ENCODE measurements at regions not wholly inside any gene's neighbourhood (a gene's known extent, or its start where the extent isn't known, plus 50 kb on each side); places are given as distances from the start of the nearest gene placed in this dataset.
"Not testable (repeated sequence)": the region's sequence is repeated elsewhere in the genome, so short reads cannot be mapped to it uniquely, and the experiment has no call there.

DNA sequence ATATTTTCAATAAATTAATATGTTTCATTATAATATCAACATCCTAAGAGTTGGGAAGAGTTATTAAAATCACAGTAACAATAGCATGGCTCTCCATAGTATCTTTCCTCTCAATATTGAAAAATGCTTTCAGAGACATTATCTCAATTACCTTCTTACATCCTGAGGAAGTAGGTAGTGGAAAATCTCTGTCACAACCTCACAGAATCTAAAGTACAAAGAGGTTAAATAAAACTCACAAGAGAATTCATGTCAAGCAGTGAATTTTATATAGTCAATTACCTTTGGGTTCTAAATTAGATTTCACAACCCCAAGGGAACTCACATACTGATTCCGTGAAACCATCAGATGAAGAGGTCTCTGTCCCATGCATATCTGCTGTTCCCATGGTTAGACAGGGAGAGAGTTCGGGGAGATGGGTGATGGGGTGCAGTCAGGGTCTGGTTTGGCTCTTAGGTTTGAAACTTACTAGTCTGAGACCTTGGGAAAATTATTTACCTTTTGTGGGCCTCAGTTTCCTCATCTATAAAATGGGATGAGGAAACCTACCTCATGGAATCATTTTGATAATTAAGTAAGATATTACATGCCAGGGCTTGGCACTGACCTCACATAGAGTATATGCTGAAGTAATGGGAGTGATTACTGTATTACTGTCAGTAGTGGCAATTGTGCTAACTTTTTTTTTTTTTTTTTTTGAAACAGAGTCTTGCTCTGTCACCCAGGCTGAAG, 74.0 kb upstream of the SNX9 start:
- Mint-ChIP-seq H3K27me3 (ENCODE audit: low read depth) (peaks cover 10% of the 10 kb centered on the region), H3K9me3 (peaks cover 63% of the 10 kb centered on the region), H3K4me3 (no peak overlapping the region), H3K36me3 (peaks cover 58% of the 10 kb centered on the region), H3K27ac (no peak overlapping the region), H3K4me1 (peaks cover 17% of the 10 kb centered on the region)
- CTCF ChIA-PET, result interaction anchor here (0.7 kb wide), 1 partner anchor 955 kb away, joined by 3 read pairs; no protein-coding TSS in a partner anchor
- TF ChIP-seq NR3C1 (CRISPR knock-in tag; conservative IDR thresholded peaks at IDR 0.05; ENCODE audit: low read depth) (no peak), ERG (CRISPR knock-in tag; IDR thresholded peaks at IDR 0.05) (no peak), ETV6 (CRISPR knock-in tag; IDR thresholded peaks at IDR 0.05) (no peak), NR2C2 (CRISPR knock-in tag; IDR thresholded peaks at IDR 0.05) (no peak), CREM (CRISPR knock-in tag; IDR thresholded peaks at IDR 0.05) (no peak), RORB (CRISPR knock-in tag; IDR thresholded peaks at IDR 0.05) (no peak), ZNF232 (CRISPR knock-in tag; IDR thresholded peaks at IDR 0.05) (no peak), ZNF416 (CRISPR knock-in tag; IDR thresholded peaks at IDR 0.05) (no peak), ZBTB21 (CRISPR knock-in tag; IDR thresholded peaks at IDR 0.05; ENCODE audit: borderline replicate concordance) (no peak), RELA (CRISPR knock-in tag; IDR thresholded peaks at IDR 0.05; ENCODE audit: borderline replicate concordance) (no peak), FOXP4 (CRISPR knock-in tag; IDR thresholded peaks at IDR 0.05) (no peak), TEAD4 (CRISPR knock-in tag; IDR thresholded peaks at IDR 0.05) (no peak), EMX1 (CRISPR knock-in tag; IDR thresholded peaks at IDR 0.05) (no peak), JAZF1 (CRISPR knock-in tag; IDR thresholded peaks at IDR 0.05) (no peak), NR1H2 (CRISPR knock-in tag; IDR thresholded peaks at IDR 0.05) (no peak)
- TF ChIP-seq, protein P1, sequence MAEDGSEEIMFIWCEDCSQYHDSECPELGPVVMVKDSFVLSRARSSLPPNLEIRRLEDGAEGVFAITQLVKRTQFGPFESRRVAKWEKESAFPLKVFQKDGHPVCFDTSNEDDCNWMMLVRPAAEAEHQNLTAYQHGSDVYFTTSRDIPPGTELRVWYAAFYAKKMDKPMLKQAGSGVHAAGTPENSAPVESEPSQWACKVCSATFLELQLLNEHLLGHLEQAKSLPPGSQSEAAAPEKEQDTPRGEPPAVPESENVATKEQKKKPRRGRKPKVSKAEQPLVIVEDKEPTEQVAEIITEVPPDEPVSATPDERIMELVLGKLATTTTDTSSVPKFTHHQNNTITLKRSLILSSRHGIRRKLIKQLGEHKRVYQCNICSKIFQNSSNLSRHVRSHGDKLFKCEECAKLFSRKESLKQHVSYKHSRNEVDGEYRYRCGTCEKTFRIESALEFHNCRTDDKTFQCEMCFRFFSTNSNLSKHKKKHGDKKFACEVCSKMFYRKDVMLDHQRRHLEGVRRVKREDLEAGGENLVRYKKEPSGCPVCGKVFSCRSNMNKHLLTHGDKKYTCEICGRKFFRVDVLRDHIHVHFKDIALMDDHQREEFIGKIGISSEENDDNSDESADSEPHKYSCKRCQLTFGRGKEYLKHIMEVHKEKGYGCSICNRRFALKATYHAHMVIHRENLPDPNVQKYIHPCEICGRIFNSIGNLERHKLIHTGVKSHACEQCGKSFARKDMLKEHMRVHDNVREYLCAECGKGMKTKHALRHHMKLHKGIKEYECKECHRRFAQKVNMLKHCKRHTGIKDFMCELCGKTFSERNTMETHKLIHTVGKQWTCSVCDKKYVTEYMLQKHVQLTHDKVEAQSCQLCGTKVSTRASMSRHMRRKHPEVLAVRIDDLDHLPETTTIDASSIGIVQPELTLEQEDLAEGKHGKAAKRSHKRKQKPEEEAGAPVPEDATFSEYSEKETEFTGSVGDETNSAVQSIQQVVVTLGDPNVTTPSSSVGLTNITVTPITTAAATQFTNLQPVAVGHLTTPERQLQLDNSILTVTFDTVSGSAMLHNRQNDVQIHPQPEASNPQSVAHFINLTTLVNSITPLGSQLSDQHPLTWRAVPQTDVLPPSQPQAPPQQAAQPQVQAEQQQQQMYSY (CRISPR knock-in tag; IDR thresholded peaks at IDR 0.05), result no peak
- DNase-seq (ENCODE audit: low spot score) (no peak), ATAC-seq (no peak)
- POLR2A ChIA-PET, result no interaction called here

DNA sequence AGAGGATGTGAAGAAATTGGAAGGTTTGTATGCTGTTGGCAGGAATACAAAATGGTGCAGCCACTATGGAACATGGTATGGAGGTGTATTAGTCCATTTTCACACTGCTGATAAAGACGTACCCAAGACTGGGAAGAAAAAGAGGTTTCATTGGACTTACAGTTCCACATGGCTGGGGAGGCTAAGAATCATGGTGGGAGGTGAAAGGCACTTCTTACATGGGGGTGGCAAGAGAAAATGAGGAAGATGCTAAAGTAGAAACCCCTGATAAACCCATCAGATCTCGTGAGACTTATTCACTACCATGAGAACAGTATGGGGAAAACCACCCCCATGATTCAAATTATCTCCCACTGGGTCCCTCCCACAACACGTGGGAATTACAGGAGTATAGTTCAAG, 72.1 kb upstream of the SNX9 start:
- H3K27ac Mint-ChIP-seq; DNase-seq (ENCODE audit: low spot score); CTCF ChIA-PET; ATAC-seq; POLR2A ChIA-PET; H3K4me3 Mint-ChIP-seq: not testable (repeated sequence)
- Mint-ChIP-seq H3K9me3 (peaks cover 67% of the 10 kb centered on the region), H3K36me3 (peaks cover 62% of the 10 kb centered on the region), H3K27me3 (ENCODE audit: low read depth) (peaks cover 17% of the 10 kb centered on the region), H3K4me1 (peaks cover 32% of the 10 kb centered on the region)
